ENCODE measurements at regions not wholly inside any gene's neighbourhood (a gene's known extent, or its start where the extent isn't known, plus 50 kb on each side); places are given as distances from the start of the nearest gene placed in this dataset.

DNA sequence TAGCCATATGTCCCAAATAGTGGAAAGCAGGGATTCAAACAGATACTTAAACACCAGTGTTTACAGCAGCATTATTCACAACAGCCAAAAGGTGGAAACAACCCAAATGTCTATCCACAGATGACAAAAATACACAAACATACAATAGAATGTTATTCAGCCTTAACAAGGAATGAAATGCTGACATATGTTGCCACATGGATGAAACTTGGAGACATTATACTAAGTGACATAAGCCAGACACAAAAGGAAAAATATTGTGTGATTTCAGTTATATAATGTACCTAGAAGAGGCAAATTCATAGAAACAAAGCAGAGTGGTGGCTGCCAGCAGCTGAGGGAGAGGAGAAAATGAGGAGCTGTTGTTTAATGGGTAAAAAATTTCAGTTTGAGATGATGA, 533.9 kb upstream of the FZD8 start:
- Histone ChIP-seq H3K27ac (ENCODE audit: low read length) (no peak overlapping the region), H3K4me1 (ENCODE audit: control insufficient read depth, low read depth, low read length) (peaks cover 9% of the 10 kb centered on the region), H3K36me3 (ENCODE audit: control insufficient read depth, low read depth, low read length) (no peaks in the 10 kb centered on the region), H3K4me3 (ENCODE audit: low read length) (no peak overlapping the region), H3K27me3 (ENCODE audit: control insufficient read depth, insufficient read depth, low read length) (no peaks in the 10 kb centered on the region), H3K9ac (ENCODE audit: low read length) (no peak overlapping the region), H3K9me3 (ENCODE audit: control insufficient read depth, low read depth, low read length) (no peaks in the 10 kb centered on the region)

DNA sequence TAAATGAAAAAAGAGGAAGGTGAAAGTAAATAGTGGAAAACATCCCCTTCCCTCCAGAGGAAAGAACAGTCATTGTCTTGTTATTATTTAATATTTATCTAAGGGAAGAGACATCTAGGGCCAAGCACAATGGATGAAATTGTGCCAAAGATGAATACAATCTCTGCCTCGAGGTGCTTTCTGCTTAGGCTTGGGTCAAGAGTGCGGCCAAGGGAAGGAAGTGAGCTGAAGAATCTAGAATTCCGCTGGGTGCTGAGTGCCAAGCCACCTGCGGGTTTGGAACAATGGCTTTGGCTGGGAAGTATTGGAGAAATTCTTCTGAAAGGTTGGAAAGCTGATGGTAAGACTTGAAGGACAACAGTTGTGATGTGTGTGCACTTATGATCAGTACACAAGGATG, 531.3 kb upstream of the FZD8 start:
- H3K4me1 ChIP-seq (ENCODE audit: control insufficient read depth, low read depth, low read length) = peaks cover 28% of the 10 kb centered on the region
- no peaks in the 10 kb centered on the region for H3K27me3 ChIP-seq (ENCODE audit: control insufficient read depth, insufficient read depth, low read length)
- no peak overlapping the region for H3K27ac ChIP-seq (ENCODE audit: low read length)
- no peaks in the 10 kb centered on the region for H3K9me3 ChIP-seq (ENCODE audit: control insufficient read depth, low read depth, low read length)
- no peak overlapping the region for H3K4me3 ChIP-seq (ENCODE audit: low read length)
- H3K9ac ChIP-seq (ENCODE audit: low read length) = no peak overlapping the region
- H3K36me3 ChIP-seq (ENCODE audit: control insufficient read depth, low read depth, low read length) = no peaks in the 10 kb centered on the region

- Histone ChIP-seq H3K27ac (ENCODE audit: low read length) (no peak overlapping the region), H3K9ac (ENCODE audit: low read length) (no peak overlapping the region), H3K4me3 (ENCODE audit: low read length) (no peak overlapping the region)
Observed at GRCh38 chr10:36171953-36172940, 530.2 kb upstream of the FZD8 start.

DNA sequence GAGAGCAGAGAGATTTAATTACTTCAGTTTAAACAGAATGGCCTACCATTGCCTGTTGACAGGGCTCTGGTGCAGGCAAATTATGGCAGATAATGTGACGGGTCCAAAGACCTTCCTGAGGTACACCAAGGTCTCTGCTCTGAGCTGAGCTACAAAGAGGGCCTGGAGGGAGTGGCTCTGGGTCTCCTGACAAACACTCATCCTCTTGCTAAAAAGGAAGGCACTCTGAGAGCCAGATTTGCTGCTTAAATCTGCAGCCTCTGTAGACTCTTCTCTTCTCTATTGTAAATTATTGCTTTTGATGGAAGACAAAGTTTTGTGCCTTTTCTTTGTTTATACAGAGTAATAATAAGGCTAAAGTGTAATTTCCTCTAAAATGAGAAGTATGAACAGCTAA, 529.5 kb upstream of the FZD8 start:
- H3K9me3 ChIP-seq (ENCODE audit: control insufficient read depth, low read depth, low read length) = no peaks in the 10 kb centered on the region
- no peak overlapping the region for H3K9ac ChIP-seq (ENCODE audit: low read length)
- no peaks in the 10 kb centered on the region for H3K27me3 ChIP-seq (ENCODE audit: control insufficient read depth, insufficient read depth, low read length)
- H3K27ac ChIP-seq (ENCODE audit: low read length) = no peak overlapping the region
- peaks cover 29% of the 10 kb centered on the region for H3K4me1 ChIP-seq (ENCODE audit: control insufficient read depth, low read depth, low read length)
- H3K36me3 ChIP-seq (ENCODE audit: control insufficient read depth, low read depth, low read length) = no peaks in the 10 kb centered on the region
- no peak overlapping the region for H3K4me3 ChIP-seq (ENCODE audit: low read length)

More at GRCh38 chr10:36171953-36172940, 530.2 kb upstream of the FZD8 start:
- no peaks in the 10 kb centered on the region for H3K36me3 ChIP-seq (ENCODE audit: control insufficient read depth, low read depth, low read length)
- no peaks in the 10 kb centered on the region for H3K9me3 ChIP-seq (ENCODE audit: control insufficient read depth, low read depth, low read length)
- no peaks in the 10 kb centered on the region for H3K27me3 ChIP-seq (ENCODE audit: control insufficient read depth, insufficient read depth, low read length)
- peaks cover 29% of the 10 kb centered on the region for H3K4me1 ChIP-seq (ENCODE audit: control insufficient read depth, low read depth, low read length)

- H3K27ac ChIP-seq (ENCODE audit: low read length) = no peak overlapping the region
- no peak overlapping the region for H3K4me3 ChIP-seq (ENCODE audit: low read length)
- H3K9me3 ChIP-seq (ENCODE audit: control insufficient read depth, low read depth, low read length) = no peaks in the 10 kb centered on the region
- peaks cover 29% of the 10 kb centered on the region for H3K4me1 ChIP-seq (ENCODE audit: control insufficient read depth, low read depth, low read length)
- H3K27me3 ChIP-seq (ENCODE audit: control insufficient read depth, insufficient read depth, low read length) = no peaks in the 10 kb centered on the region
- no peak overlapping the region for H3K9ac ChIP-seq (ENCODE audit: low read length)
- no peaks in the 10 kb centered on the region for H3K36me3 ChIP-seq (ENCODE audit: control insufficient read depth, low read depth, low read length)
Observed at GRCh38 chr10:36170943-36171501, 528.9 kb upstream of the FZD8 start.

DNA sequence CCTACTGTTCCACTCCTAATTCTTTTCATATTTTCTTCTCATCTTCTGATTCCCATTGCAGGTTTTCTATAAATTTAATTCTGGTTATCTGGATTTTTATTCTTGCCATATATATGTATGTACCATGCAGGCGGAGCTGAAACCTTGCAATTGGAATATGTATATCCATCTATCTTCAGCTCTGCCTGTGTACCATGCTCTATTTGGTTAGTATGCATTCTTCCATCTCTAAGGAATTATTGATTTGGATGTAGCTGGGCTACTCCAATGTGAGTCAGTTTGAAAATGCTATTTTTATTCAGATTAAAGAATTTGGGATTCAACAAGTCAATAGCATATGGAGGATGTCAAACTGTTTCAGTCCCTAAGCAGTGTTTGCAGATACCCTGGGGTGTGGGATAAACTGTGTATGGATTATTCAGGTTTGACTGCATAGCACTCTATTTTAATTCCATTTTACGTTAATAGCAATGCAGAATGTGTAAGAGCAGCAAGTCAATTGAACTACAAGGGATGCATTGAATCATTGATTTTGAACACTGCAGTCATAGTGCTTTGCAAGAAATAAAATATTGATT, 528.1 kb upstream of the FZD8 start:
- Histone ChIP-seq H3K27me3 (ENCODE audit: control insufficient read depth, insufficient read depth, low read length) (no peaks in the 10 kb centered on the region), H3K36me3 (ENCODE audit: control insufficient read depth, low read depth, low read length) (no peaks in the 10 kb centered on the region), H3K27ac (ENCODE audit: low read length) (no peak overlapping the region), H3K4me1 (ENCODE audit: control insufficient read depth, low read depth, low read length) (peaks cover 30% of the 10 kb centered on the region), H3K9ac (ENCODE audit: low read length) (no peak overlapping the region), H3K9me3 (ENCODE audit: control insufficient read depth, low read depth, low read length) (no peaks in the 10 kb centered on the region), H3K4me3 (ENCODE audit: low read length) (no peak overlapping the region)

DNA sequence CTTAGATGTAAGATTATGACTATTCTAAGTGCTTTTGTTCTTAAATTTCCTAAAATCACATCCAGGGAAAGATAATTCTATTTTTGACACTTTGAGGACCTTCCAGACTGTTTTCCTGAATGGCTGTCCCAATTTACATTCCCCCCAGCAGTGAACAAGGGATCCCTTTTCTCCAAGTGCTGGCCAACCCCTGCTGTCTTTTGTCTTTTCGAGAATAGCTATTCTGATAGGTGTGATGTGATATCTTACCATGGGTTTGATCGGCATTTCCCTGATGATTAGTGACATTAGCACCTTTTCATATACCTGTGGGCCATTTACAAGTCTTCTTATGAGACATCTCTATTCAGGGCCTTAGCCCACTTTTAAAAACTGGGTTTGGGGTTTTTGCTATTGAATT, 526.7 kb upstream of the FZD8 start:
- no peak overlapping the region for H3K27ac ChIP-seq (ENCODE audit: low read length)
- H3K4me3 ChIP-seq (ENCODE audit: low read length) = no peak overlapping the region
- H3K27me3 ChIP-seq (ENCODE audit: control insufficient read depth, insufficient read depth, low read length) = no peaks in the 10 kb centered on the region
- H3K4me1 ChIP-seq (ENCODE audit: control insufficient read depth, low read depth, low read length) = peaks cover 36% of the 10 kb centered on the region
- no peaks in the 10 kb centered on the region for H3K9me3 ChIP-seq (ENCODE audit: control insufficient read depth, low read depth, low read length)
- H3K36me3 ChIP-seq (ENCODE audit: control insufficient read depth, low read depth, low read length) = no peaks in the 10 kb centered on the region
- no peak overlapping the region for H3K9ac ChIP-seq (ENCODE audit: low read length)

DNA sequence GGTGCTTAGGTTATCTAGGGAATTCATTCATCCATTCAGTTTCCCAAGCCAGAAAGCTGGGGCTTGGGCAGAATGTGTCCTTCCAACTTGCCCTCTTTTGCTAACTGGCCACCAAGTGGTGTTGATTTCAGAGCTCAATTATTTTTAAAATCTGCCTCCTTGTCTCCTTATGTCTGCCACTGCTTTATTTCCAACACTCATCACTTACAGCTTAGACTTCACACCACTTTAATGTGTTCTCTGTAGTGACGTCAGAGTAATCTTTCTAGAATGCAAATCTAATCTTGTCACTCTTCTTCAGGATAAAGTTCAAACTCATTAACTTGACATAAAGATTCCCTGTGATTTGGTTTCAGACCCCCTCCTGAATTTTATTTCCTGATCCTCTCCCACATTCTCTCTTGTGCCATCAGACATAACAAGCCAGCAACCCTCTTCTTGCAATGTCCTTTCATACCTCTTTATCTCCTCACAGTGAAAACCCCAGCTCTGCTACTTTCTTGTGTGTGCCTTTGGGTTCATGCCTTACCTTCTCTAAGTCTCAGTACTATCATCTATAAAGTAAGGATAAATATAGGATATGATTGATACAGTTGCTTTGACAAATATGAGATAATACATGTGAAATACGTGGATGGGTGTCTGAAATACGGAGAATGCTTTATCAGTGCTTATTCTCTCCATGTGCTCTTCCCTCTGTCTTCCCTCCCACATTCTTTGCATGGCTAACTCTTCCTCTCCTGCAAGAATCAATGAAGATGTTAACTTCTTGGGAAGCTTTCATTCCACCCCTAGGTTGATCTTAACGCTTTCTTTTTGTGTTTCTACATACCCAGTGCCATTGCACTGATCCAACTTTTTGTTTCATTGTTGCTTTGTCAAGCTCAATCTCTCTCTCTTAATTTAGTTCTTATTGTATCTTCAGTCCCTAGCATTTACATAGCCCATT, 522.7 kb upstream of the FZD8 start:
- no peak overlapping the region for H3K9ac ChIP-seq (ENCODE audit: low read length)
- H3K27ac ChIP-seq (ENCODE audit: low read length) = no peak overlapping the region
- H3K27me3 ChIP-seq (ENCODE audit: control insufficient read depth, insufficient read depth, low read length) = no peaks in the 10 kb centered on the region
- no peak overlapping the region for H3K4me3 ChIP-seq (ENCODE audit: low read length)
- peaks cover 17% of the 10 kb centered on the region for H3K4me1 ChIP-seq (ENCODE audit: control insufficient read depth, low read depth, low read length)
- H3K9me3 ChIP-seq (ENCODE audit: control insufficient read depth, low read depth, low read length) = no peaks in the 10 kb centered on the region
- no peaks in the 10 kb centered on the region for H3K36me3 ChIP-seq (ENCODE audit: control insufficient read depth, low read depth, low read length)

DNA sequence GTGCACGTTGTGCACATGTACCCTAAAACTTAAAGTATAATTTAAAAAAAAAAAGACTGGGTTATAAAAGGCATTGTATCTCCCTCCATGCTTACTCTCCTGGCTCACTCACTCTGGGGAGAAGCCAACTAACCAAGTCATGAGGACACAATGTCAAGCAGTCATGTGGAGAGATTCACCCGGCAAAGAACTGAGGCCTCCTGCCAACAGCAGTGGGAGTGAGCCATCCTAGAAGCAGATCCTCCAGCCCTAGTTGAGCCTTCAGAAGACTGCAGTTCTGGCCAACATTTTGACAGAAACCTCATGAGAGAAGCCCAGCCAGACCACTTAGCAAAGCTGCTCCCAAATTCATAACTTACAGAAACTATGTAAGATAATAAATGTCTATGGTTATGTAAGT, 521.7 kb upstream of the FZD8 start:
- Histone ChIP-seq H3K9ac (ENCODE audit: low read length) (no peak overlapping the region), H3K27ac (ENCODE audit: low read length) (no peak overlapping the region), H3K9me3 (ENCODE audit: control insufficient read depth, low read depth, low read length) (no peaks in the 10 kb centered on the region), H3K4me3 (ENCODE audit: low read length) (no peak overlapping the region), H3K36me3 (ENCODE audit: control insufficient read depth, low read depth, low read length) (no peaks in the 10 kb centered on the region), H3K27me3 (ENCODE audit: control insufficient read depth, insufficient read depth, low read length) (no peaks in the 10 kb centered on the region), H3K4me1 (ENCODE audit: control insufficient read depth, low read depth, low read length) (peaks cover 12% of the 10 kb centered on the region)

DNA sequence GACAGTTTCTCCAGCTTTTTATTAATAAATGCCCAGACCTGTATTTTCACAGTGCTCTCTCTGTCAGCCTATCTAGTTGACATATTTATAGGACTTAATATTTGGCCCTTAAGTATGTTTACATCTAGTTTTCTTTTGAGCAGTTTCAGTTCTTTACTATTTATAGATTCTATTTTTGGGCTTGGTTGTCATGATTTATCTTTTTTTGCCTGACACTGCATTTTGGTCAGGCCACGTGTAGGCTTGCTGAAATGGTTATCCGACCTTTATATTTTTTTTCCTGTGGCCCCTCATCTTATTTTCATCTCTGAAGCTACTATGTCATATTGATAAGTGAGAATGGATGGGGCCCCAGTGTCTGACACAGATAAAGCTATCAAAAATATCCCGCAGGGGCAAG, 515.4 kb upstream of the FZD8 start:
- H3K4me1 ChIP-seq (ENCODE audit: control insufficient read depth, low read depth, low read length) = no peaks in the 10 kb centered on the region
- H3K36me3 ChIP-seq (ENCODE audit: control insufficient read depth, low read depth, low read length) = no peaks in the 10 kb centered on the region
- no peaks in the 10 kb centered on the region for H3K27me3 ChIP-seq (ENCODE audit: control insufficient read depth, insufficient read depth, low read length)
- no peak overlapping the region for H3K4me3 ChIP-seq (ENCODE audit: low read length)
- no peak overlapping the region for H3K9ac ChIP-seq (ENCODE audit: low read length)
- no peak overlapping the region for H3K27ac ChIP-seq (ENCODE audit: low read length)
- H3K9me3 ChIP-seq (ENCODE audit: control insufficient read depth, low read depth, low read length) = no peaks in the 10 kb centered on the region

DNA sequence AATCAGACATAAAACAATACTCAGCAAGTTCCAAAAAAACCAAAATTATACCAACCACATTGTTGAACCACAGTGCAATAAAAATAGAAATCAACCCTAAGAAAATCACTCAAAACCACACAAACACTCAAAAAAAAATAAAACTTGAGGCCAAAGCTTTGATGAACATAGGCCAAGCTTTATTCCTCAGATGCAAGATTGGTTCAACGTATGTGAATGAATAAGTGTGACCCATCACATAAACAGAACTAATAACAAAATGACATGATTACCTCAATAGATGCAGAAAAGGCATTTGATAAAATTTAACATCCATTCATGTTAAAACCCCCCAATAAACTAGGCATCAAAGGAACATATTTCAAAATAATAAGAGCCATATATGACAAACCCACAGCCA, 506.1 kb upstream of the FZD8 start:
- H3K4me1 ChIP-seq (ENCODE audit: control insufficient read depth, low read depth, low read length) = peaks cover 4% of the 10 kb centered on the region
- H3K27ac ChIP-seq (ENCODE audit: low read length) = no peak overlapping the region
- no peak overlapping the region for H3K9ac ChIP-seq (ENCODE audit: low read length)
- no peaks in the 10 kb centered on the region for H3K36me3 ChIP-seq (ENCODE audit: control insufficient read depth, low read depth, low read length)
- H3K27me3 ChIP-seq (ENCODE audit: control insufficient read depth, insufficient read depth, low read length) = no peaks in the 10 kb centered on the region
- H3K9me3 ChIP-seq (ENCODE audit: control insufficient read depth, low read depth, low read length) = no peaks in the 10 kb centered on the region
- H3K4me3 ChIP-seq (ENCODE audit: low read length) = no peak overlapping the region
